CD4-positive, alpha-beta T cell treated with Interleukin-21 for 1 hour (primary cell): ENCODE measurements at regions not wholly inside any gene's neighbourhood (a gene's known extent, or its start where the extent isn't known, plus 50 kb on each side); places are given as distances from the start of the nearest gene placed in this dataset.
"Not testable (repeated sequence)": the region's sequence is repeated elsewhere in the genome, so short reads cannot be mapped to it uniquely, and the experiment has no call there.

Experiments
- DNase-seq: peaks from one replicate; pipeline ENCODE4 v3.0.0-alpha.2; 2020

- no peak for DNase-seq
Observed at GRCh38 chr17:63019138-63019873, 53.3 kb downstream of the TANC2 start.

- no peak for DNase-seq
Observed at GRCh38 chr17:63022567-63022966, 56.5 kb downstream of the TANC2 start.

GRCh38 chr17:63023049-63023448, 57.0 kb downstream of the TANC2 start:
- no peak for DNase-seq

GRCh38 chr17:63024201-63024600, 58.2 kb downstream of the TANC2 start:
- no peak for DNase-seq

- no peak for DNase-seq
Observed at GRCh38 chr17:63024716-63025115, 58.7 kb downstream of the TANC2 start.

- DNase-seq = not testable (repeated sequence)
Observed at GRCh38 chr17:63025637-63026036, 59.6 kb downstream of the TANC2 start.

- no peak for DNase-seq
Observed at GRCh38 chr17:63029541-63029940, 63.5 kb downstream of the TANC2 start.

GRCh38 chr17:63032142-63032541, 66.1 kb downstream of the TANC2 start:
- DNase-seq = no peak

- no peak for DNase-seq
Observed at GRCh38 chr17:63033142-63033541, 67.1 kb downstream of the TANC2 start.

GRCh38 chr17:63035271-63035670, 69.2 kb downstream of the TANC2 start:
- DNase-seq = no peak

- no peak for DNase-seq
Observed at GRCh38 chr17:63035695-63036094, 69.7 kb downstream of the TANC2 start.

GRCh38 chr17:63039342-63039741, 73.3 kb downstream of the TANC2 start:
- no peak for DNase-seq

- no peak for DNase-seq
Observed at GRCh38 chr17:63039899-63040602, 74.0 kb downstream of the TANC2 start.

- no peak for DNase-seq
Observed at GRCh38 chr17:63040816-63041215, 74.8 kb downstream of the TANC2 start.

- DNase-seq = no peak
Observed at GRCh38 chr17:63041251-63041650, 75.2 kb downstream of the TANC2 start.

GRCh38 chr17:63041722-63042121, 75.7 kb downstream of the TANC2 start:
- DNase-seq = no peak

GRCh38 chr17:63042256-63042812, 76.3 kb downstream of the TANC2 start:
- no peak for DNase-seq

- DNase-seq = not testable (repeated sequence)
Observed at GRCh38 chr17:63057560-63057959, 91.5 kb downstream of the TANC2 start.

GRCh38 chr17:63066158-63066813, 100.3 kb downstream of the TANC2 start:
- no peak for DNase-seq

GRCh38 chr17:63069245-63069644, 103.2 kb downstream of the TANC2 start:
- DNase-seq = no peak

- no peak for DNase-seq
Observed at GRCh38 chr17:63070031-63070430, 104.0 kb downstream of the TANC2 start.

- DNase-seq = no peak
Observed at GRCh38 chr17:63071797-63072196, 105.8 kb downstream of the TANC2 start.

- no peak for DNase-seq
Observed at GRCh38 chr17:63075969-63076368, 109.9 kb downstream of the TANC2 start.

GRCh38 chr17:63078707-63079106, 112.7 kb downstream of the TANC2 start:
- no peak for DNase-seq
